ENCODE measurements at regions not wholly inside any gene's neighbourhood (a gene's known extent, or its start where the extent isn't known, plus 50 kb on each side); places are given as distances from the start of the nearest gene placed in this dataset.

DNA sequence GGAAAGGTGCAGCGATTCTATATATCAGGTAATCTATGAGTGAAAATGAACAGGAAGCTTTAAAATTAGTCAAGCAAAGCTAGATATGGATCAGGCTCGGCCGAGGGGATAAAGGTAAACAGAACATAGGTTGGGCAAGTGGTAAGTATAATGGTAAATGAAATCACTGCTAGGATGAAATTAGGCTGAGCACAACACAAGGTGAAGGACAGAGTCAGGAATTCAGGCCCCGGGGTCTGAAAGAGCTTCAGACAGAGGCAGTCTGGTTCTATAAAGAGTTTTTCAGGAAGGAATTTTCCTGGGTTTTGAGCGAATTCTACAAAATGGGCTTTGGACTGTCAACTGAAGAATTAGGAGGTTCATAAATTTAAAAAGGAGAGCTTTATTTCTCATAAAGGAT lies 513.2 kb upstream of the CDH2 start:
- BruUV-seq (replicated peaks) = no TSS peak
- no peak for TF ChIP-seq CTCF (conservative IDR thresholded peaks at IDR 0.05; ENCODE audit: low read depth, low read length)
- POLR2A ChIA-PET (ENCODE audit: low non-redundant PET) = no interaction called here
- DNase-seq (ENCODE audit: low spot score) = no peak
- intact Hi-C loops (cut with micrococcal nuclease; ENCODE audit: unreplicated experiment) = loop anchor here (2.0 kb wide), 1 partner anchor 15 kb away; no protein-coding TSS in a partner anchor
- Histone ChIP-seq H3K36me3 (ENCODE audit: insufficient read depth, low read length, poor library complexity, severe bottlenecking) (no peaks in the 10 kb centered on the region), H3K27me3 (replicated peaks; ENCODE audit: insufficient read depth, low read depth, low read length, poor library complexity) (no peaks in the 10 kb centered on the region), H3K4me1 (ENCODE audit: insufficient read depth, low read length, poor library complexity, severe bottlenecking) (peaks cover 4% of the 10 kb centered on the region), H3K4me3 (ENCODE audit: low read depth, low read length, poor library complexity, severe bottlenecking) (no peak overlapping the region), H3K27ac (ENCODE audit: low read depth, low read length, poor library complexity, severe bottlenecking) (no peak overlapping the region), H3K9me3 (ENCODE audit: low read depth, low read length, poor library complexity, severe bottlenecking) (no peaks in the 10 kb centered on the region)
- CTCF ChIA-PET = no interaction called here

GRCh38 chr18:28689588-28689987 lies 512.7 kb upstream of the CDH2 start:
- no peak for TF ChIP-seq CTCF (conservative IDR thresholded peaks at IDR 0.05; ENCODE audit: low read depth, low read length)
- TF ChIP-seq EZH2 (IDR thresholded peaks at IDR 0.05; ENCODE audit: borderline replicate concordance, low read depth, low read length, poor library complexity, severe bottlenecking) = no peak
- Histone ChIP-seq H3K27ac (ENCODE audit: low read depth, low read length, poor library complexity, severe bottlenecking) (no peak overlapping the region), H3K27me3 (replicated peaks; ENCODE audit: insufficient read depth, low read depth, low read length, poor library complexity) (no peaks in the 10 kb centered on the region), H3K4me1 (ENCODE audit: insufficient read depth, low read length, poor library complexity, severe bottlenecking) (peaks cover 4% of the 10 kb centered on the region), H3K4me3 (ENCODE audit: low read depth, low read length, poor library complexity, severe bottlenecking) (no peak overlapping the region), H3K36me3 (ENCODE audit: insufficient read depth, low read length, poor library complexity, severe bottlenecking) (no peaks in the 10 kb centered on the region), H3K9me3 (ENCODE audit: low read depth, low read length, poor library complexity, severe bottlenecking) (no peaks in the 10 kb centered on the region)
- ChIA-PET POLR2A (ENCODE audit: low non-redundant PET) (no interaction called here), CTCF (no interaction called here)
- BruUV-seq (replicated peaks) = no TSS peak
- intact Hi-C loops (cut with micrococcal nuclease; ENCODE audit: unreplicated experiment) = no loop called here
- DNase-seq (ENCODE audit: low spot score) = peak; percentile 60

DNA sequence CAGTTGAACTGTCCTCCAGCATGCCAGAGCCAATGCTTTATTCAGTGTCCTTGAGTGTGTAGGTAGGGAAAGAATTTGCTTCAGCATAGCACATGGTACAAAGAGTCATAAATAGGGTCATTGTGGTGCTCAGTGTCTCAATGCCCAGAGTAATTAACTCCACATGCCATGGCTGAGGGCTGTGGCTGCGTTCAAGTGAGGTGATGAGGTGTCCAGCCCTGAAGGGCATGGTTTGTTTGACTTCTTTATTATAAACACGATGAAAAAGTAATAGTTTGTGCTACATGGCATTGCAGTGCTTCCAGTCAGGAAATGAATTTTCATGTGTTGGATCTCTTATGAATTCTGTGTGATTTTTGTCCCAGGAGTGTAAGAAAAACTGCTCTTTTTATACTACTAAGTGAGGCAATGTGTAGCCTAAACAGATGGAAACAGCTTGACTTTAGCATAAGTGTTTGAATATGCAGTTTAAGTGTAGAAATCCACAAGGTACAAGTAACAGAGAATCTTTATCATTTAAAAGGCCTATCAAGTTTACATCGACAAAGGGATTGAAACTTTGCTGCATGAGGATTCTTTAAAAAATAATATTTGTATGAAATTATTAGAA lies 507.9 kb upstream of the CDH2 start:
- POLR2A ChIA-PET (ENCODE audit: low non-redundant PET) = no interaction called here
- intact Hi-C loops (cut with micrococcal nuclease; ENCODE audit: unreplicated experiment) = no loop called here
- CTCF ChIA-PET = no interaction called here
- Histone ChIP-seq H3K4me1 (ENCODE audit: insufficient read depth, low read length, poor library complexity, severe bottlenecking) (no peaks in the 10 kb centered on the region), H3K36me3 (ENCODE audit: insufficient read depth, low read length, poor library complexity, severe bottlenecking) (no peaks in the 10 kb centered on the region), H3K4me3 (ENCODE audit: low read depth, low read length, poor library complexity, severe bottlenecking) (no peak overlapping the region), H3K9me3 (ENCODE audit: low read depth, low read length, poor library complexity, severe bottlenecking) (no peaks in the 10 kb centered on the region), H3K27ac (ENCODE audit: low read depth, low read length, poor library complexity, severe bottlenecking) (no peak overlapping the region), H3K27me3 (replicated peaks; ENCODE audit: insufficient read depth, low read depth, low read length, poor library complexity) (no peaks in the 10 kb centered on the region)
- BruUV-seq (replicated peaks) = no TSS peak
- TF ChIP-seq EZH2 (IDR thresholded peaks at IDR 0.05; ENCODE audit: borderline replicate concordance, low read depth, low read length, poor library complexity, severe bottlenecking) = no peak
- no peak for TF ChIP-seq CTCF (conservative IDR thresholded peaks at IDR 0.05; ENCODE audit: low read depth, low read length)
- no peak for DNase-seq (ENCODE audit: low spot score)

Data from A673 (cell line).